H1 (cell line): ENCODE measurements at regions not wholly inside any gene's neighbourhood (a gene's known extent, or its start where the extent isn't known, plus 50 kb on each side); places are given as distances from the start of the nearest gene placed in this dataset.

Experiments used
- CTCF ChIA-PET: fragments of 300-600 bp; sonication (Branson Sonifier 250); formaldehyde crosslinking; loops from one replicate; lab custom pipeline; 2021; ENCODE audit not compliant: partially characterized antibody; lab: Charles Lee
- POLR2A ChIA-PET: fragments of 300-600 bp; sonication (Branson Sonifier 250); formaldehyde crosslinking; loops from one replicate; lab custom pipeline; 2021; ENCODE audit warnings: inconsistent platforms; ENCODE audit not compliant: partially characterized antibody; lab: Charles Lee
- DNase-seq, 2 experiments: peaks; one replicate each; pipeline versions ENCODE4 v3.0.0 to v3.0.0-alpha.2; 2010 to 2022; ENCODE audit warnings: low spot score in 2 of 2, low read depth in 1 of 2, mixed read lengths in 1 of 2
- FAIRE-seq: peaks from 2 replicates; lab custom pipeline; 2011; peaks lifted over from hg19 to GRCh38; lab: Jason Lieb, UNC
- H2AFZ ChIP-seq: 2 replicates; pipeline ENCODE4 v1.8.1; 2012; ENCODE audit warnings: low read length, inconsistent platforms
- H2AK5ac ChIP-seq: 2 replicates; pipeline ENCODE4 v1.6.1; 2013; ENCODE audit warnings: low read depth, low read length
- H2BK120ac ChIP-seq: replicated peaks from 2 replicates; pipeline ENCODE3; 2013; ENCODE audit warnings: low read depth, low read length, inconsistent platforms
- H2BK12ac ChIP-seq: 2 replicates; pipeline ENCODE4 v1.6.1; 2013; ENCODE audit warnings: low read depth, low read length
- H2BK15ac ChIP-seq: 2 replicates; pipeline ENCODE4 v1.6.1; 2013; ENCODE audit warnings: low read length
- H2BK20ac ChIP-seq: 2 replicates; pipeline ENCODE4 v1.6.1; 2013; ENCODE audit warnings: low read length
- H2BK5ac ChIP-seq: 2 replicates; pipeline ENCODE4 v1.6.1; 2013; ENCODE audit warnings: low read depth, low read length
- H3K14ac ChIP-seq: 2 replicates; pipeline ENCODE4 v1.6.1; 2013; ENCODE audit warnings: inconsistent platforms; ENCODE audit not compliant: insufficient read length
- H3K18ac ChIP-seq: 2 replicates; pipeline ENCODE4 v1.6.1; 2013; ENCODE audit warnings: low read length; ENCODE audit errors: extremely low read depth
- H3K23ac ChIP-seq: 2 replicates; pipeline ENCODE4 v1.6.1; 2013; ENCODE audit warnings: inconsistent platforms; ENCODE audit not compliant: insufficient read length
- H3K23me2 ChIP-seq: 2 replicates; pipeline ENCODE4 v1.6.1; 2013; ENCODE audit warnings: low read depth, low read length
- H3K27ac ChIP-seq: 2 replicates; pipeline ENCODE4 v1.6.1; 2011; ENCODE audit warnings: low read depth, low read length, inconsistent platforms
- H3K27me3 ChIP-seq, 4 experiments: replicated peaks in 1 of 4; 1 replicate in 1 of 4; 2 replicates in 3 of 4; pipeline versions ENCODE4 v1.6.1 to v1.8.1; 2011 to 2013; ENCODE audit warnings: low read length in 3 of 4, mild to moderate bottlenecking in 3 of 4, inconsistent platforms in 2 of 4, mixed read lengths in 2 of 4, moderate library complexity in 1 of 4; ENCODE audit not compliant: control insufficient read depth in 3 of 4, insufficient read depth in 3 of 4; ENCODE audit errors: extremely low read depth in 1 of 4
- H3K36me3 ChIP-seq, 4 experiments: 2 replicates each; pipeline versions ENCODE4 v1.6.1 to v1.8.1; 2011 to 2013; ENCODE audit warnings: mild to moderate bottlenecking in 4 of 4, low read length in 3 of 4, moderate library complexity in 2 of 4, control low read depth in 1 of 4, inconsistent platforms in 1 of 4; ENCODE audit not compliant: insufficient read depth in 4 of 4, control insufficient read depth in 2 of 4
- H3K4ac ChIP-seq: replicated peaks from 2 replicates; pipeline ENCODE3; 2013; ENCODE audit warnings: low read length, low read depth, mixed read lengths, inconsistent platforms; ENCODE audit not compliant: insufficient read length
- H3K4me1 ChIP-seq, 4 experiments: replicated peaks in 1 of 4; 1 replicate in 1 of 4; 2 replicates in 3 of 4; pipeline versions ENCODE4 v1.6.1 to v1.8.1; 2011 to 2013; ENCODE audit warnings: low read length in 3 of 4, inconsistent platforms in 2 of 4, mixed read lengths in 1 of 4; ENCODE audit not compliant: insufficient read depth in 4 of 4, control insufficient read depth in 3 of 4
- H3K4me2 ChIP-seq, 2 experiments: 2 replicates each; pipeline versions ENCODE4 v1.6.1 to v1.8.1; 2011 to 2013; ENCODE audit warnings: low read depth in 2 of 2, low read length in 2 of 2, control low read depth in 1 of 2, inconsistent platforms in 1 of 2, mild to moderate bottlenecking in 1 of 2; ENCODE audit not compliant: insufficient read depth in 1 of 2
- H3K4me3 ChIP-seq, 4 experiments: fragments of 200-600, 300-600 bp in 1 of 4; sonication (generic), shearing (Covaris generic), sonication (Bioruptor Twin) in 1 of 4; 2 replicates each; pipeline versions ENCODE4 v1.5.1 to v1.8.1; 2011 to 2016; ENCODE audit warnings: low read length in 4 of 4, low read depth in 3 of 4, control low read depth in 2 of 4, inconsistent platforms in 2 of 4, mild to moderate bottlenecking in 2 of 4, mixed read lengths in 1 of 4, moderate library complexity in 1 of 4; ENCODE audit not compliant: insufficient read depth in 2 of 4; ENCODE audit errors: extremely low read depth in 1 of 4
- H3K56ac ChIP-seq: replicated peaks from 2 replicates; pipeline ENCODE3; 2013; ENCODE audit warnings: low read depth, mild to moderate bottlenecking, mixed read lengths, low read length, inconsistent platforms; ENCODE audit not compliant: insufficient read length
- H3K79me1 ChIP-seq: 2 replicates; pipeline ENCODE4 v1.6.1; 2013; ENCODE audit warnings: low read depth, low read length, control low read depth
- H3K79me2 ChIP-seq, 2 experiments: 2 replicates each; pipeline versions ENCODE4 v1.6.1 to v1.8.1; 2012 to 2013; ENCODE audit warnings: low read length in 2 of 2, mild to moderate bottlenecking in 2 of 2, inconsistent platforms in 1 of 2; ENCODE audit not compliant: insufficient read depth in 2 of 2, control insufficient read depth in 1 of 2
- H3K9ac ChIP-seq, 4 experiments: replicated peaks in 1 of 4; 1 replicate in 1 of 4; 2 replicates in 3 of 4; pipeline versions ENCODE4 v1.6.1 to v1.8.1; 2011 to 2013; ENCODE audit warnings: low read depth in 3 of 4, low read length in 3 of 4, control low read depth in 2 of 4, mild to moderate bottlenecking in 2 of 4, moderate library complexity in 2 of 4, inconsistent platforms in 1 of 4; ENCODE audit errors: extremely low read depth in 1 of 4
- H3K9me3 ChIP-seq, 2 experiments: 2 replicates each; pipeline versions ENCODE4 v1.6.1 to v1.8.1; 2012 to 2013; ENCODE audit warnings: mild to moderate bottlenecking in 2 of 2, moderate library complexity in 2 of 2, control low read depth in 1 of 2, inconsistent platforms in 1 of 2, low read depth in 1 of 2, low read length in 1 of 2, mixed read lengths in 1 of 2; ENCODE audit not compliant: insufficient read depth in 2 of 2
- H4K20me1 ChIP-seq, 2 experiments: replicated peaks in 1 of 2; 2 replicates each; pipeline versions ENCODE3 to v1.8.1; 2011 to 2013; ENCODE audit warnings: inconsistent platforms in 2 of 2, low read length in 2 of 2, mild to moderate bottlenecking in 1 of 2; ENCODE audit not compliant: insufficient read depth in 2 of 2, control insufficient read depth in 1 of 2
- H4K5ac ChIP-seq: 2 replicates; pipeline ENCODE4 v1.6.1; 2013; ENCODE audit warnings: low read length, low read depth, mixed read lengths, inconsistent platforms; ENCODE audit not compliant: insufficient read length
- H4K8ac ChIP-seq: 2 replicates; pipeline ENCODE4 v1.8.0; 2013; ENCODE audit warnings: mild to moderate bottlenecking, moderate library complexity, low read length, inconsistent platforms; ENCODE audit not compliant: insufficient read depth; ENCODE audit errors: extremely low read depth
- H4K91ac ChIP-seq: replicated peaks from 2 replicates; pipeline ENCODE3; 2013; ENCODE audit warnings: low read length, mixed read lengths, inconsistent platforms; ENCODE audit not compliant: insufficient read length
- BACH1 ChIP-seq: IDR thresholded peaks from 2 replicates; pipeline ENCODE4 v1.6.1; 2012; ENCODE audit warnings: low read length, improper control_type of control experiment
- CBX8 ChIP-seq: fragments of 300-800, 300-1000 bp; sonication (generic); IDR thresholded peaks from 2 replicates; pipeline ENCODE4 v1.7.1; 2016; ENCODE audit warnings: low read depth, low read length, borderline replicate concordance
- CHD1 ChIP-seq: IDR thresholded peaks from 2 replicates; pipeline ENCODE4 v1.6.1; 2012; ENCODE audit warnings: low read depth, low read length, improper control_type of control experiment
- CTBP2 ChIP-seq: IDR thresholded peaks from 2 replicates; pipeline ENCODE4 v1.7.0; 2011; ENCODE audit warnings: borderline replicate concordance, mild to moderate bottlenecking, moderate library complexity, mixed read lengths, low read length; ENCODE audit not compliant: insufficient read depth, insufficient read length
- CTCF ChIP-seq, 3 experiments: IDR thresholded peaks; 1 replicate in 2 of 3; 2 replicates in 1 of 3; pipeline versions ENCODE4 v1.5.1 to v1.6.1; 2011; ENCODE audit warnings: low read length in 3 of 3, mild to moderate bottlenecking in 3 of 3, inconsistent platforms in 2 of 3, low read depth in 1 of 3, moderate library complexity in 1 of 3; ENCODE audit not compliant: insufficient read depth in 1 of 3; ENCODE audit errors: control extremely low read depth in 1 of 3
- EP300 ChIP-seq, 2 experiments: IDR thresholded peaks; 1 replicate in 1 of 2; 2 replicates in 1 of 2; pipeline ENCODE4 v1.6.1; 2011 to 2012; ENCODE audit warnings: low read depth in 2 of 2, low read length in 2 of 2, mild to moderate bottlenecking in 2 of 2, borderline replicate concordance in 1 of 2, inconsistent platforms in 1 of 2, moderate library complexity in 1 of 2
- KDM4A ChIP-seq: IDR thresholded peaks from one replicate; pipeline ENCODE4 v1.7.1; 2012; ENCODE audit warnings: low read depth, mild to moderate bottlenecking, moderate library complexity, low read length, inconsistent platforms; ENCODE audit not compliant: severe bottlenecking
- NANOG ChIP-seq: IDR thresholded peaks from 2 replicates; pipeline ENCODE4 v1.6.1; 2011; ENCODE audit warnings: low read length, low read depth, mild to moderate bottlenecking, inconsistent platforms; ENCODE audit not compliant: insufficient read depth, poor library complexity, severe bottlenecking
- POLR2A ChIP-seq, 2 experiments: IDR thresholded peaks; 1 replicate in 1 of 2; 2 replicates in 1 of 2; pipeline ENCODE4 v1.6.1; 2011; ENCODE audit warnings: low read depth in 2 of 2, low read length in 2 of 2, mild to moderate bottlenecking in 2 of 2; ENCODE audit errors: control extremely low read depth in 1 of 2
- RXRA ChIP-seq: IDR thresholded peaks from 2 replicates; pipeline ENCODE4 v1.6.1; 2011; ENCODE audit warnings: low read depth, mild to moderate bottlenecking, low read length, moderate library complexity; ENCODE audit not compliant: insufficient read depth
- ZNF274 ChIP-seq: IDR thresholded peaks from 2 replicates; pipeline ENCODE4 v1.7.0; 2012; ENCODE audit warnings: low read length, borderline replicate concordance; ENCODE audit errors: extremely low read depth
- WGBS, 2 experiments: shearing (Covaris generic) in 1 of 2; methylation state at CpG; one replicate each; pipeline versions ENCODE4 v1.1.6 to v1.1.7; 2013 to 2015; ENCODE audit warnings: low lambda C conversion rate in 2 of 2, mixed read lengths in 2 of 2, inconsistent platforms in 1 of 2, low coverage in 1 of 2, missing lambda C conversion rate in 1 of 2; ENCODE audit not compliant: insufficient replicate concordance in 2 of 2, insufficient coverage in 1 of 2, insufficient read length in 1 of 2; ENCODE audit errors: extremely low coverage in 1 of 2, missing lambda C conversion rate in 1 of 2; 5-methylcytosine and 5-hydroxymethylcytosine counted together

GRCh38 chr6:155894262-155894661 is 438.6 kb upstream of the NOX3 start:
- ChIA-PET POLR2A (no interaction called here), CTCF (interaction anchor here (2.1 kb wide), 1 partner anchor 10 kb away, joined by 6 read pairs; no protein-coding TSS in a partner anchor)
- Histone ChIP-seq H2BK5ac (peak overlapping the region; percentile 38; the same call in 1 of the 2 replicates), H3K4me3 (peak overlapping the region in 1 of 4 experiments; percentile 27; a peak in 1 of 8 replicates), H3K79me2 (no peaks in the 10 kb centered on the region), H3K27me3 (no peaks in the 10 kb centered on the region), H3K36me3 (no peaks in the 10 kb centered on the region), H3K4me1 (peaks cover 0 to 17% (median 6%) of the 10 kb centered on the region in 4 experiments; a peak in 5 of 7 replicates), H3K9me3 (no peaks in the 10 kb centered on the region), H2AK5ac (no peak overlapping the region), H3K27ac (peak overlapping the region; percentile 64; the same call in 1 of the 2 replicates), H4K5ac (no peak overlapping the region), H4K20me1 (no peaks in the 10 kb centered on the region), H2BK15ac (no peak overlapping the region), H4K91ac (peak overlapping the region; percentile 32), H3K14ac (no peak overlapping the region), H3K23me2 (no peaks in the 10 kb centered on the region), H2BK20ac (peak overlapping the region; percentile 44; the same call in 1 of the 2 replicates), H2AFZ (0 out of 2 replicates have a peak overlapping the region, but pooled peaks have one; percentile 24), H3K23ac (no peak overlapping the region), H3K4me2 (peak overlapping the region; percentile 17 to 82; a peak in 3 of 4 replicates), H3K79me1 (no peaks in the 10 kb centered on the region), H3K9ac (no peak overlapping the region), H4K8ac (no peak overlapping the region), H3K56ac (no peak overlapping the region), H3K4ac (no peak overlapping the region), H3K18ac (peak overlapping the region; percentile 73; the same call in 1 of the 2 replicates), H2BK120ac (no peak overlapping the region), H2BK12ac (peak overlapping the region; percentile 91; the same call in 1 of the 2 replicates)
- 75% methylated on average over 4 of the region's 4 CpGs; no CpG with 5 or more reads in 1 of the 2 experiments for WGBS, 2 experiments
- FAIRE-seq, result no peak
- DNase-seq, result no peak
- no peak for TF ChIP-seq CHD1
- no peak for TF ChIP-seq CTCF (IDR thresholded peaks at IDR 0.05; ENCODE audit: control extremely low read depth in 1 of 3, insufficient read depth in 1 of 3, low read depth in 1 of 3, low read length in 3 of 3)
- TF ChIP-seq EP300 (IDR thresholded peaks at IDR 0.05; ENCODE audit: borderline replicate concordance in 1 of 2, low read depth in 2 of 2, low read length in 2 of 2), result no peak
- TF ChIP-seq ZNF274, result no peak
- no peak for TF ChIP-seq KDM4A
- no peak for TF ChIP-seq CBX8
- TF ChIP-seq POLR2A (IDR thresholded peaks at IDR 0.05; ENCODE audit: control extremely low read depth in 1 of 2, low read depth in 2 of 2, low read length in 2 of 2), result no peak
- TF ChIP-seq NANOG, result no peak
- no peak for TF ChIP-seq BACH1
- no peak for TF ChIP-seq CTBP2
- no peak for TF ChIP-seq RXRA
